ENCODE measurements at regions not wholly inside any gene's neighbourhood (a gene's known extent, or its start where the extent isn't known, plus 50 kb on each side); places are given as distances from the start of the nearest gene placed in this dataset.

DNA sequence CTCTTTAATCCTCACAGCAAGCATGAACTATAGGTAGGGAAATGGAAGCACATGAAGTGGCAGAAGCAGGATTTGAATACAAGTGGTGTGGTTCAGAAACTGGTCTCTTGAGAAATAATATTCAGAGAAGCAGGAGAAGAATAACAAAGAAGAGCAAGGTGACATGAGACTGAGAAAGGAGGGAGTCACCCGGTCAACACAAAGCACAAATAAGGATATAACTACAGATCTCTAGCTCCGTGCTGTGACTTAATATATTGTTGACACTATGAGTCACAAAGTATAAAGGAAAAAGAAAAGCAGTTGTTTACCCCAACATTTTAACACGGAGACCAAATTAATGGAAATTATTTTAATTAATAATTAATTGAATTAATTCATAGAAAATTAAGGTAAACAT lies 204.5 kb downstream of the CPE start:
- no peak for TF ChIP-seq EP300 (IDR thresholded peaks at IDR 0.05)
- TF ChIP-seq, protein P1, sequence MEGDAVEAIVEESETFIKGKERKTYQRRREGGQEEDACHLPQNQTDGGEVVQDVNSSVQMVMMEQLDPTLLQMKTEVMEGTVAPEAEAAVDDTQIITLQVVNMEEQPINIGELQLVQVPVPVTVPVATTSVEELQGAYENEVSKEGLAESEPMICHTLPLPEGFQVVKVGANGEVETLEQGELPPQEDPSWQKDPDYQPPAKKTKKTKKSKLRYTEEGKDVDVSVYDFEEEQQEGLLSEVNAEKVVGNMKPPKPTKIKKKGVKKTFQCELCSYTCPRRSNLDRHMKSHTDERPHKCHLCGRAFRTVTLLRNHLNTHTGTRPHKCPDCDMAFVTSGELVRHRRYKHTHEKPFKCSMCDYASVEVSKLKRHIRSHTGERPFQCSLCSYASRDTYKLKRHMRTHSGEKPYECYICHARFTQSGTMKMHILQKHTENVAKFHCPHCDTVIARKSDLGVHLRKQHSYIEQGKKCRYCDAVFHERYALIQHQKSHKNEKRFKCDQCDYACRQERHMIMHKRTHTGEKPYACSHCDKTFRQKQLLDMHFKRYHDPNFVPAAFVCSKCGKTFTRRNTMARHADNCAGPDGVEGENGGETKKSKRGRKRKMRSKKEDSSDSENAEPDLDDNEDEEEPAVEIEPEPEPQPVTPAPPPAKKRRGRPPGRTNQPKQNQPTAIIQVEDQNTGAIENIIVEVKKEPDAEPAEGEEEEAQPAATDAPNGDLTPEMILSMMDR (IDR thresholded peaks at IDR 0.05): no peak
- no peak for TF ChIP-seq POLR2A (IDR thresholded peaks at IDR 0.05; ENCODE audit: low read depth)
